ENCODE measurements at regions not wholly inside any gene's neighbourhood (a gene's known extent, or its start where the extent isn't known, plus 50 kb on each side); places are given as distances from the start of the nearest gene placed in this dataset.
"Not testable (repeated sequence)": the region's sequence is repeated elsewhere in the genome, so short reads cannot be mapped to it uniquely, and the experiment has no call there.

GRCh38 chr4:3967204-3967603, 201.0 kb downstream of the ADRA2C start:
- not testable (repeated sequence) for DNase-seq

GRCh38 chr4:3972626-3973025, 206.4 kb downstream of the ADRA2C start:
- not testable (repeated sequence) for DNase-seq

- DNase-seq, result not testable (repeated sequence)
Observed at GRCh38 chr4:3973581-3974200, 207.5 kb downstream of the ADRA2C start.

GRCh38 chr4:3983518-3984125, 217.4 kb downstream of the ADRA2C start:
- DNase-seq, result not testable (repeated sequence)

- not testable (repeated sequence) for DNase-seq
Observed at GRCh38 chr4:3984796-3985195, 218.6 kb downstream of the ADRA2C start.

GRCh38 chr4:3986412-3986811, 220.2 kb downstream of the ADRA2C start:
- not testable (repeated sequence) for DNase-seq

GRCh38 chr4:3997386-3997785, 229.3 kb downstream of the OTOP1 start:
- DNase-seq, result not testable (repeated sequence)

- DNase-seq, result not testable (repeated sequence)
Observed at GRCh38 chr4:4004036-4004435, 222.7 kb downstream of the OTOP1 start.

GRCh38 chr4:4004702-4005101, 222.0 kb downstream of the OTOP1 start:
- not testable (repeated sequence) for DNase-seq

- DNase-seq, result not testable (repeated sequence)
Observed at GRCh38 chr4:4006356-4006755, 220.4 kb downstream of the OTOP1 start.

- not testable (repeated sequence) for DNase-seq
Observed at GRCh38 chr4:4019071-4019470, 207.7 kb downstream of the OTOP1 start.

- DNase-seq, result not testable (repeated sequence)
Observed at GRCh38 chr4:4021161-4021560, 205.6 kb downstream of the OTOP1 start.

- DNase-seq, result not testable (repeated sequence)
Observed at GRCh38 chr4:4026708-4027107, 200.0 kb downstream of the OTOP1 start.

GRCh38 chr4:4028752-4029151, 198.0 kb downstream of the OTOP1 start:
- DNase-seq, result not testable (repeated sequence)

- not testable (repeated sequence) for DNase-seq
Observed at GRCh38 chr4:4030509-4030908, 196.2 kb downstream of the OTOP1 start.

GRCh38 chr4:4031446-4032135, 195.1 kb downstream of the OTOP1 start:
- not testable (repeated sequence) for DNase-seq

- not testable (repeated sequence) for DNase-seq
Observed at GRCh38 chr4:4032364-4032763, 194.4 kb downstream of the OTOP1 start.

GRCh38 chr4:4032801-4033605, 193.7 kb downstream of the OTOP1 start:
- DNase-seq, result not testable (repeated sequence)

- DNase-seq, result not testable (repeated sequence)
Observed at GRCh38 chr4:4037399-4038138, 189.2 kb downstream of the OTOP1 start.

- not testable (repeated sequence) for DNase-seq
Observed at GRCh38 chr4:4045823-4046222, 180.9 kb downstream of the OTOP1 start.

- not testable (repeated sequence) for DNase-seq
Observed at GRCh38 chr4:4046686-4047085, 180.0 kb downstream of the OTOP1 start.

- DNase-seq, result not testable (repeated sequence)
Observed at GRCh38 chr4:4047202-4047601, 179.5 kb downstream of the OTOP1 start.

All from SHP77 (cell line).